GM18909 (cell line): ENCODE measurements at regions not wholly inside any gene's neighbourhood (a gene's known extent, or its start where the extent isn't known, plus 50 kb on each side); places are given as distances from the start of the nearest gene placed in this dataset.
"Not testable (repeated sequence)": the region's sequence is repeated elsewhere in the genome, so short reads cannot be mapped to it uniquely, and the experiment has no call there.

ENCODE experiments used
- ATAC-seq: cut with Tn5 transposase; IDR thresholded peaks from one replicate; pipeline ENCODE4 v1.9.1; 2021; ENCODE audit warnings: mild to moderate bottlenecking; ENCODE audit not compliant: unreplicated experiment, poor library complexity

GRCh38 chr6:3919849-3920248, 70.7 kb downstream of the FAM50B start:
- ATAC-seq, result no peak

GRCh38 chr6:3920321-3920720, 71.1 kb downstream of the FAM50B start:
- no peak for ATAC-seq

GRCh38 chr6:3921663-3922062, 72.5 kb downstream of the FAM50B start:
- ATAC-seq, result no peak

- not testable (repeated sequence) for ATAC-seq
These were observed 73.4 kb downstream of the FAM50B start for GRCh38 chr6:3922619-3923018.

- not testable (repeated sequence) for ATAC-seq
These were observed 76.3 kb downstream of the FAM50B start for GRCh38 chr6:3925223-3926149.

GRCh38 chr6:3926150-3926482, 76.9 kb downstream of the FAM50B start:
- no peak for ATAC-seq

- no peak for ATAC-seq
These were observed 78.9 kb downstream of the FAM50B start for GRCh38 chr6:3928111-3928510.

GRCh38 chr6:3929281-3929798, 80.2 kb downstream of the FAM50B start:
- ATAC-seq, result no peak

GRCh38 chr6:3937438-3937837, 88.3 kb downstream of the FAM50B start:
- no peak for ATAC-seq

GRCh38 chr6:3938715-3939367, 89.7 kb downstream of the FAM50B start:
- no peak for ATAC-seq

GRCh38 chr6:3939368-3939958, 90.3 kb downstream of the FAM50B start:
- ATAC-seq, result no peak

- no peak for ATAC-seq
These were observed 90.8 kb downstream of the FAM50B start for GRCh38 chr6:3939964-3940363.

GRCh38 chr6:3940703-3941102, 91.5 kb downstream of the FAM50B start:
- no peak for ATAC-seq

GRCh38 chr6:3943331-3943765, 94.2 kb downstream of the FAM50B start:
- ATAC-seq, result no peak

GRCh38 chr6:3944246-3944645, 95.1 kb downstream of the FAM50B start:
- ATAC-seq, result no peak

GRCh38 chr6:3946778-3947177, 97.6 kb downstream of the FAM50B start:
- no peak for ATAC-seq

- ATAC-seq, result no peak
These were observed 99.7 kb downstream of the FAM50B start for GRCh38 chr6:3948866-3949265.

GRCh38 chr6:3949521-3949920, 100.3 kb downstream of the FAM50B start:
- ATAC-seq, result no peak

- no peak for ATAC-seq
These were observed 106.9 kb downstream of the FAM50B start for GRCh38 chr6:3956054-3956453.

GRCh38 chr6:3957321-3957720, 108.1 kb downstream of the FAM50B start:
- no peak for ATAC-seq

GRCh38 chr6:3958255-3958654, 109.1 kb downstream of the FAM50B start:
- no peak for ATAC-seq
